ENCODE measurements at regions not wholly inside any gene's neighbourhood (a gene's known extent, or its start where the extent isn't known, plus 50 kb on each side); places are given as distances from the start of the nearest gene placed in this dataset.

DNA sequence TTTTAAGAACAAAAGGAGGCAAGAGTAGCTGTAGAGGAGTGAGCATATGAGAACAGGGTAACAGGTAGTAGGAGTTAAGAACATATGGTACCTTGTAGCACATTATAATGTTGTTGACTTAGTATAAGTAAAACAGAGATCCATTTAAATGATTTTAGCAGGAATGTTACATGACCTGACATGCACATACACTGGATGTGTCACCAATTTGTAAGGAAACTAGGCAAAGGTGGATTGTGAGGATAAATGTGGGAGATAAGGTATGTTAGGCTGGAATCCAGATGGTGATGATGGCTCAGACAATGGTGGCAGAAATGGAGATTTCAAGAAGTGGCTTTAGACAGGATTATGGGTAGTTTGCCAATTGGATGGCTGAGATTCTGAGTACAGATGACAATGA, 443.1 kb upstream of the DAB2 start:
- no peak for DNase-seq

DNA sequence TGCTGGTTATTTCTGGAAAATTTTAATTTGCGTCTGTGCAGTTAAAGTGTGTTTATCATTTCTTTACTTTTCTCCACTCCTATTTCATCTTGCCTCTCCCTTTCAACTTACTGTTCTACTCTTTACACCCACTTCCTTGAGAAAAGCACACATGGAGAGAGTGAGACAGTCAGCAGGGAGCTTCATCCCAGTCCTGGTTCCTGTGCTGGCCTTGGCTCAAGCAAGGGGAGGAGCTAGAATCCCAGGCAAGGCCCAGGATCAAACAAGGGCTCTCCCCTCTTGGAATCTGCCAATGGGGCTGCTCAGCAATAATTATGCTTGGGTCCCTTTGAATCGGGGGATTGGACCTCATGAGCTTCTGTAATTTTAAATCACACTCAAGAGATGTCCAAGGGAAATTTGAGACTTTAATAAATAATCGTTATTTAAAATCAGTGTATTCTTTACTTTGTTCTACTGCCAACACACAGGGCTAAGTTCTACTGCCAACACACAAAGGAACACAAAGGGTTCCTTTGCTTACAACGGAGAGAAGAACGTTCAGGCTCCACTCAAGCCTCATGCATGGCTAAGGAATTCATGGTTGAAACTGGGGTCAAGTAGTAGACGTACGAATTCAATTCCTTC, 439.3 kb upstream of the DAB2 start:
- DNase-seq, result no peak

DNA sequence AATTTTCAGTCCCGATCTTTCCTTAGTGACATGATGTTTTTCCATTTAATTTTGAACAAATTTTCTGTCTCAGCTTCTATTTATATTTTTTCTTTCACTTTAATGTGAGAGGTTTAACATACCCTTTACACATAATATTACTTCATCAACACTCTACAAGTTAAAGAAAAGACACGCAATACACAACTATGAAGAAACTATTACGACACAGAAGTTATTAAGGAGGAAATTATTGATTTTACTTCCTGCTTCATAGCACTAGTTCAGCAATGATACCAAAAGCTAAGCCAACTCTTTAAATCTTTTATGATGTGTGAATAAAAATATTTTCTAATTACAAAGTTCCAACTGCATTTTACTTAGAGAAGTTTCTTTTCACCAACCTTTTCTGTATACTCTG, 432.3 kb upstream of the DAB2 start:
- DNase-seq, result no peak

DNA sequence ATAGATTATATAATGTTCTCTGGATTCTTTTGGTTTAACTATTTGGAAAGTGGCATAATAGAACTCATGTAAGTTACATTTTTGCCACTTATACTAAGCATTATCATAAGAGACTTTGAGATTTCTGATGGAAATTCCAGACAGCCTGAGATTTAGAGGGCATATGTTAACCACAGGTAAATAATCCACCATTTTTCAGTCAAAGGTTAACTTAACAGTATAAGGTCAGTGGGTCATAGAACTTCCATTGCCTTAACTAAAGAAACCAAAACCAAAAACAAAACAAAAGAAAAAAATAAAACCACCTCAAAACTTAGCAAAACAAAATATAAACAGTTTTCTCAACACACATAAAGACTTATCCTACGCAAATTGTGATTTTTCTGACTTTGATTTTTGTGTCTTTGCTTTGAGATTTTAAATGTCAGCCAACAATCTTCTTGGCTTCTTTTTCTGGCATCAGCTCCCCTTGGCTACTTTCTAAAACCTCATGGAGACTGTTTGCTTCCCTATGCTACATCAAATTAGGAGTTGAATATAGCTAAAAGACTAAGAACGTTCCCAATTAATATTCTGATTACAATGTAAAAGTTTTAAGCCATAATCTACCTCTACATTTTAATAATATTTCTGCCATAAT, 430.1 kb upstream of the DAB2 start:
- no peak for DNase-seq

DNA sequence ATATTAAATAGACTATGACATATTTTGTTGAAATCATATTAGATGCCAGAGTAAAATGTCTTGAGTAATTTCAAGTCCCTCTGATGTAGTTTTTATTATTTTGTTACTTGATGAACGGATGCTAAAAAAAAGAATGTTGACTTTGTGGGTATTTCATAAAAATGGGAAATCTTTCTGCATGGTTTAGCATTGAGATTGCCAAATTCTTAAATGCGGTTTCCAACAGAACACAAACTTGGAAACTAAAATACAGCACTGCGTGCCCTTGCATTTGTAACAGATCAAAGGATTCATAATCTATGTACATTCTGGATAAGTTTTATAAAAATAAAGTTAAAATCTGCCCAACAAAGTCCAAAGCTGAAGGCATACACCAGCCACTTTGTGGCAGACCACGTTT, 425.5 kb upstream of the DAB2 start:
- DNase-seq, result no peak

DNA sequence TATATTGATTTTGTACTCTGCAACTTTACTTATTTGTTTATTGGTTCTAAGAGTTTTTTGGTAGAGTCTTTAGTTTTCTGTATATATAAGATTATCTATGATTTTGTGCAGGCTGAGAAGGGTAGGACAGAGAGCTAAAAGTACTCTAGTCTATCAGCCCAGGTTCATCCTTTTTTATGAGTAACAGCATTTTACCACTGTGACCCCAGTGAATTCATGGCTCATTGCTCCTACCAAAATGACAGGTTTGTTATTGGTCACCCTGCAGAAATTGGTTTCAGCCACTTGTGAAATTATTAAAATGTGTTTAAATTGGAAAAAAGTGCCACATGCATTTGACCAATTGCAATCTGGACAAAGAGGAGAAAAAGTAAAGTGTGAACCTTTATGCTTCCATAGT, 421.4 kb upstream of the DAB2 start:
- DNase-seq, result no peak

DNA sequence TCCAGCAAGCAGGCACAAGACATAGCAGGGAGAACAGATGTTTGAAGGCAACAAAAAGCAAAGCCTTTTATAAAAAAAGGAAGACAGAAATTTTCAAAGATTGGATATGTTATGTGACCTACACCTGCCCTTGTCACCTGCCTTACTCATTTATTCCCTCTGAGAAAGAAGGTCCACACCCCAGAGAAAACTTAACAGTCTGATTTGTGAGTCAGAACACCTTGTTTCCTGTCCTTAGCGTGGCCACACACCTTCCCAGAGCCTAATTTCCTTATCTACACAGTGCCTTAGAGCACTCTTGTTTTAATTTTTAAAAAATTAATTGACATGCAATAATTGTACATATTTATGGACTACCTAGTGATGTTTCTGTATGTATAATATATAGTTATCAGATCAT, 419.0 kb upstream of the DAB2 start:
- DNase-seq, result no peak

DNA sequence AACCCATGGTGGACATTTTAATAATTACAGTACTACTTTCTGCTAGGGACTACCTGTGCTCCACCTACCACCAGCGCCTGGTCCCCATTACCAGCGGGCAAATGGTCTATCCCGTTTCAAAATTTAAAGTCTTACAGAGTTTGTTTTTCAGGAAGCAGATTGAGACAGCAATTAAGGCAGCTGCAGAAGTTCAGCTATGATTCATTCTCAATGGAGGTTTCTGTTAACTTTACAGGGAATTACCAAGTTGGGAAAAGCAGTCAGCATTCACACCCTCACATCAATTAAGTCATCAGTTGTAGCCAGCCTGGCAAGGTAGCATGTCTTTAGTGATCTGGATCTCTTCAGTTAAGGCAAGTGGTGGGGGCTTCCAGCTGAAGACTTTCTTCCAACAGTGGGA, 410.6 kb upstream of the DAB2 start:
- no peak for DNase-seq

DNA sequence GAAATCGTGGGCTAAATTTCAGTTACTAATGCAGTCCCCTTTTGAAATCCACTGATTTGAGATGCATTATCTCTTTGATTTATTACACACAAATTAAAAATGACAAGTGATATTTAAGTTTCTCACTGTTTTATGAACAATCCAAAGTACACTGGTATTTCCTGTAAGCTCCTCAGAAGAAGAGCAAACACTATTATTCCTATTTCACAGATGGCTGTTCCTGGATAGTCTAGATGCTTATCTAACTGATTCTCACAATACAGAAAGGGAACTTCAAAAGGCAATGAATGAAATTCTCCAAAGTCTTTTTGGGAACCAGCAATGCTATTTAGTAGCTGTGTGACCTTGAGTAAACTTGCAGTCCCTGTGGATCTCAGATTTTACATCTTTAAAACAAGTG, 404.7 kb upstream of the DAB2 start:
- no peak for DNase-seq

DNA sequence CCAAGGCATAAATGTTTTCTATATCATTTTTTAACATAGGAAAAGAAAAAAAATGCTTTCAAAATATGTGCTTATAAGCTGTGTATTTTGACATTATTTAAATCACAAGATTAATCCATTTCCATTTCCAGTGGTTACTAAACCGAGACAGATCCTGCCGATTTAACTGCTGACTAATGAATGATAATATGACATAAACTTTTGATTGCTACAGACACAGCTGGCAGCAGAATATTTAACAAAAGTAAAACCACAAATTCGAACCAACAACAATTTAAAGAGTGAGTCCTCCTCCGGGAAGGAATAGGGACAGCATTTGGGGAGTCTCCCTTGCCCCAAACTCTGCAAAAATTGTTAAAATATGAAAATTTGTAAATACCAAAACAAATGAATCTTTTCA, 401.3 kb upstream of the DAB2 start:
- no peak for DNase-seq

DNA sequence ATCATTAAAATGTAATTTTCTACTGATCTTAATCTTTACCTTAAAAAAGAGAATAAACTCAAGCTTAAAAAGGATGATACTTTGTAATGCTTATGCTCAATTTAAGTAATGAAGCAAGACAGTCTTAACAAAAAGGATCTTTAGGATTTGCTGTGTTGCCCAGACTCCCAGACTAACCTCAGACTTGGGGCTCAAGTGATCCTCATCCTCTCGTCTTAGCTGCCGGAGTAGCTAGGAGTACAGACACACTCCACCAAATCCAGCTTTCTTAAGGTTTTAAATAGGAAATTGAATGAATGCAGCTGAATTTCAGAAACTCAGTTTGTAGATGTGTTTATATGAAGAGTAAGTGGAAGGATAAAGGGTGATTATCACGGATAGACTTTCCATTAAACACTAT, 400.5 kb upstream of the DAB2 start:
- no peak for DNase-seq

DNA sequence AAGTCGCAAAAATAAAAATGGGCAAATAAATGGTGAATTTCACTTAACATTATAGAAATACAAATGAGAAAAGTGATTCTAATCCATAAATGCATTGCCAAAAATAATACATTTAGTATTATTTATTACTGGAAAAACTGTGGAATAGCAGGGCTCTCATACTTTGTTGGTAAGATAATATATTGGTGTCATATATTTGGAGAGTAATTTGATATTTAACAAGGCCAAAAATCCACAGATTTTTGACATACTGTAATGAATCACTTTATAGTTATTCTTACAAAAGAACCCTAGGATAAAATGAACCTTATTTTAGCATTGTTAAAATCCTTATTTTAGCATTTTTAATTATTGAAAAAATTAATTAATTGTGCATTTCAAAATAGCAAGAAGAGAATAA, 397.2 kb upstream of the DAB2 start:
- DNase-seq, result no peak

DNA sequence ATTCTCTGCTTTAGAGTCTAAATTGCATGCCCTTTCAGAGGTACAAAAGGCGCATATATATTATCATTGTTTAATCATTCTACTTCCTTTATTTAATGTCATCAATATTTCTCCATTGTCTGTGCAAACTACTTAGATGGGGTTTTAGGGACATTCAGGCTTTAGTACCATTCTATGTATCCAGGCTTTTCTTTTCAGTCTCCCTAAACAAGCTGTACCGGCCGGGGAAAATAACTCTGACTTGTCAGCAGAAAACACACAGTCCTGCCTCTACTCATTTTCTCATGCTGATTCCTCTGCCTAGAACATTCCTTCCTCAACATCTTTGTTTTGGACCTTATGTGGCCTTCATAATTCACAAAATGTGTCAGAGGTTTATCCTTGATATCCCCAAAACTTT, 392.1 kb upstream of the DAB2 start:
- no peak for DNase-seq

DNA sequence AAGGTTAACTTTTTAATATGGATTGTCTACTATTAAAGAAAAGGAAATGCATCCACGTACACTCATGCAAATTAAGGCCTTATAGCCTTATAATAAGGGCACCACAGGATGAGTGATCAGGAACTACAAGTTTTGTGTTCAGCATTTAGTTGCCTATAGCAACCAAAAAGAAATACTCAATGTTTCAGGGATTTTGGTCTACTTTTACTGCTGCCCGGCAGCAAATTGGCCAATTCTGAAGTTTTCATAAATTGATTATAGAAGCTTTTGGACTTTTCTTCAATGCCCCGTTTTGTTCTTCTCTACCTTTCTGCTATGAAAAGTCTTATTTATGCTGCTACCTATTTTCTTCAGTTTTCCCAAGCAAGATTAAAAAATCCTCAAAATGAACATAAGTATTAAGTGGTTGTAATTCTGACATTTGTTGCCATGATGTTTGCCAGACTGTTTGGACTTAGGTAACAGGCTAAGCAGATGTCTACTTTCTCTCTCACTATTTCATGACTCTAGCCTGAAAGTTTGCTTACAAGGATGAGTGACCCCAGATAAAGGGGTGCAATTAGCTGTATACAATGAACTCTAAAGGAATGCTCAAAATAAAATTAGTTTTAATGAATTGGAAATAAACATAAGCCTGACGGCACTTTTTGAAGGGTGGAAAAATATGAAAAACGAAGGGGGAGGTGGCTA, 391.5 kb upstream of the DAB2 start:
- no peak for DNase-seq

DNA sequence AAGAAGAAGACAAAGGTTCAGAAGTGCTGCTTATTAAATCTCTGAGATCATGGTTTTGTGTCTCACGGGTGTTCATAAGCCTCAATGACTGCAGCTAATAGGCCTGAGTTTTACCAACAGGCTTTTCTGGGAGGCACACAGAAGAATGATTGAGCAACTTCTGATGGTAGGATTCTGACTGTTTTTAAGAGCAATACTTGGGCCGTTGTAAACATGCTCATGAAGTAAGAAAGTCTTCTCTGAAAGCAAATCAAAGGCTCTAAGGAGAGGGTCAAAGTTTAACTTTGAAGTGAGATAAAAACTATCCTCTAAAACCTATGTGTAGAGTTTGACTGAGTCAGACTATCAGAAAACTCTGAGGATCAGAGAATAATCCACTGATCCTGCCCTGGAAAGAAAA, 390.9 kb upstream of the DAB2 start:
- DNase-seq, result no peak

DNA sequence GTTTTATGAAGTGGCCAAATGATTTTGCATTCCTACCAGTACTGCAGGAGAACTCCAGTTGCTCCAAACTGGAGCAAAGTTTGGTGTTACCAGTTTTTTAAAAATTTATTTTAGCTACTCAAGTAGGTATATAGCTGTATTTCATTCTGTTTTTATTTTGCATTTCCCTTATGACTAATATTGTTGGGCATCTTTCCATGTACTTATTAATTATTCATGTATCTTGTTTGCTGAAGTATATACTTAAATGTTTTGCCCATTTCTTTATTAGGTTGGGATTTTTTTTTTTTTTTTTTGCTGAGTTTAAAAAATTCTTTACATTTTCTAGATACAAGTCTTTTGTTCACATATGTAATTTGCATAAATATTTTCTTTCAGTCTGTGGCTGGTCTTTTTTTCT, 386.6 kb upstream of the DAB2 start:
- DNase-seq, result no peak

DNA sequence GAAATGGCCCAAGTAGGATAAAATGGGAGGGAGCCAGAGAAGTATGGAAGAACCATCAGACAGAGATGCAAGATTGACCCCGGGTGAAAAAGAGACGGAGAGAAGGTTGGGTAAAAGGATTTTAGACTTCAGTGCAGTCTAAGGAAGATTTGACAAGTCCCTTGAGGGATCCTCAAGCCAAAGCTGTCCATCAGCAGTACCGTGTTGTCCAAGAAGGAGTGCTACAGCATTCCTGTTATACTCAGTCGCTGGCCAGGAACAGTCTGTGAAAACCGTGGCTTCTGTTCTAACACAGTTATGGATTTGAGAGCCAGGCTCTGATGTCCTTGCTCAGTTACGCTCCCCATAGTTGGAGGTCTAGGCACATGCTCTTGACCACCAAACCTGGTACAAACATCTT, 383.9 kb upstream of the DAB2 start:
- no peak for DNase-seq

DNA sequence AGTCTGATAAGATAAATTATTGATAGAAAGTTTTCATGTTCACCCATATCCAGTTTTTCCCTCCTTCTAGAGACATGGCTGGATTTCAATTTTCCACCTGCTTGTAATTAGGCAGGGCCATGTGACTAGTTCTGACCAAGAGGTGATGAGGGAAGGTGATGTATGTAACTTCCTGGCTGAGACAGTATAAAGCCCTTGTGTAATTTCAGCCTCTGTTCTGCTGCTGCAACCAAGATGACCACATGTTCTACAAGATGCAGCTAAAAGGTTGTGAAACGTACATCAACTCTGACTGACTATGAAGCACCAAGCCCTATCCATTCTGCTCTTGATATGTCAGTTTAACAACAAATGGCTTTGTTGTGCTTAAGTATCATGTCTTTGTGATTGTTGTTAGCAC, 376.5 kb upstream of the DAB2 start:
- DNase-seq, result no peak

DNA sequence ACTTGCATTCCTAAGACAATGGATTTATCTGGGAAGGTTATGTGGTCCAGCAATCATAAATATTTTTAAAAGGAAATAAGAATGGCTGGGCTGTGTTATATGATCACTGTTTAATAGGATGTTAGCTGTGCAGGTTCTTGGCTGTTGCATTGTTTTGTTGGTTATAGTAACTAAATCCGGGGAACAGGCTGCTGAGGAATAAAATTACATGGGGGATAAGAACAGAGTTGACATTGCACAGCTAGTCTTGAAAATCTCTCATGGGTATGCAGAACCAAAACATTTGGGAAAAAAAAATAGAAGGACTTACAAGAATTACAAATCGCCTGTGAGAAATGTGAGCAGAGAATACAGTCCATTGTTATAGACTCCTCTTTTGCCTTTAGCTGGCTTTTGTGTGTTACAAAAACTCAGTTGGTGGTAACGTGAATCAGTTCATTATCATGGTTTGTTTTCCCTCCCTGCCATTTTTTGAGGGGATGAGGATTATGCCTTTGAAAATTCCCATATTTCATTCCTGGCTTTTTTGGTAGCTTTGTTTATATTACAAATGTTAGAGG, 375.3 kb upstream of the DAB2 start:
- DNase-seq, result no peak

DNA sequence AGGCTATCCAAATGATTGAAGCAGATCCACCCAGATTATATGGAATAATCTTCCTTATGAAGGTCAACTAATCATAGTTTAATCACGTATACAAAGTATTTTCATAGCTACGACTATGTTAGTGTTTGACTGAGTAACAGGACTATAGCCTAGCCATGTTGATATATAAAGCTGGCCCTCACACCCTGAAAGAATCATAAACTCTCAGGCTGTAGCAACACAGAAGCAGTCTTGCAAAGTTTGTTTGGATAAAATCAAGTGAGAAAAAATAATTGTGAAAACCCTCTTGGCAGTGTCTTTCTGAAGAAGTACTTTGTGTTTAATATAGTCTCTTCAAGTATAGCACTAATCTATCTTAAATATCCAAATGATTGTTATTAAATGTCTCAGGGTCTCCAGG, 374.5 kb upstream of the DAB2 start:
- no peak for DNase-seq

DNA sequence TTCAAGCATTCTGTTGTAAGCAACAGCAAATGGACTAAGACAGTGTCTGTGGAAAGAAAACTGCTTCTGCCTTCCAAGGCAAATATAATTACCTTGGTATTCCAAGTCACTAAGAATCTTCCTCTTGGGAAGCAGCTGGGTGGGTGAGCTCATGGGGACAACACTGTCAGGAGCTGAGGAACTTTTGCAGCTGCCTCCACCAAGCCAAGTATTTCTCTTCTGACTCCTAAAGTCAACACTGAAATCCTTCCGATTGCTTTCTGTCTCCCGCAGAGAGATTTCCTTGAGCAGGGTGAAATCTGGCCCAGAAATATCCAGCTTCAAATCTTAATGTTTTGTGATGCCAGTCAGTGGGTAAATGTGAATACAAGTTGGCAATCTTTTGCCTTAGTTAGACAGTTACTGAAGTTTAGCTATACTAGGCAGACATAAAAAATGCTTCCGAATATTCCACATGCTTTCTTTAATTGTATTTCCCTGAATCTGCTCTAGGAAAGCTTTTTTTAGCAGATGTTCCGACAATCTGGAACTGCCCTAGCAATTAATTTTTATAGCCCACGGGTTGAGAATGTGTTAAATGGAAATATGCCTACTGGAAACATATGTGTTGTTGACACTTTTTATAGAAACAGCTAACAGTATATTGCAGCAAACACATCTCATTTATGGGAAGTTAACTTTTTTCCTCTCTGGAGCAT, 369.9 kb upstream of the DAB2 start:
- no peak for DNase-seq

DNA sequence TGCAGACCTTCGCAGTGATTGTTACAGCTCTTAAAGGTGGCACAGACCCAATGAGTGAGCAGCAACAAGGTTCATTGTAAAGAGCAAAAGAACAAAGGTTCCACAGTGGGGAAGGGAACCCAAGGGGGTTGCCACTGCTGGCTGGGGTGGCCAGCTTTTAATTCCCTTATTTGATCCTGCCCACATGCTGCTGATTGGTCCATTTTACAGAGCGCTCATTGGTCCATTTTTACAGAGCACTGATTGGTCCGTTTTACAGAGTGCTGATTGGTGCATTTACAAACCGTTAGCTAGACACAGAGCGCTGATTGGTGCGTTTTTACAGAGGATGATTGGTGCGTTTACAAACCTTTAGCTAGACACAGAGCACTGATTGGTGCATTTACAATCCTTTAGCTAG, 360.6 kb upstream of the DAB2 start:
- no peak for DNase-seq

DNA sequence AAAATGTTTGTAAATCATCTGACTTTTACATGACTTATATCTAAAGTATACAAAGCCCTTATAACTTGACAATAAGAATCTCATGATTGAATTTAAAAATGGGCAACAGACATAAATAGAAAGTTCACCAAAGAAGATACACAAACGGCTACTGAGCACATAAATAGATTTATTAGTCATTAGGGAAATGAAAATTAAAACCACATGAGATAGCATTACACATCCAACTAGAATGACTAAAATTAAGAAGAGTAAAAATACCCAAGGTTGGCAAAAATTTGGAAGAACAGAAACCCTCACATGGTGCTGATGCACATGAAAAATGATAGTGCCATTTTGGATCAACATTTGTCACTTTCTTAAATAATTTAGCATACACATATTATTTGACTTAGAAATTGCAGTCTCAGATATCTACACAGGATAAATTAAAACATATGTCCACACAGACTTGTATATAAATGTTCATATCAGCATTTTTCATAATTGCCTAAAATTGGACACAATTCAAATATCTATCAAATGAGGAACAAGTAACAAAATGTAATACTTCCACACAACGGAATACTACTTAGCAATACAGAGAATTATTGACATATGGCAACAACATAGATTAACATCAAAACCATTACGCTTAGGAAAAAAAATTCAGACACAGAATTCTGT, 359.1 kb upstream of the DAB2 start:
- no peak for DNase-seq

Data from Kasumi-1 (cell line).